A549 (cell line): ENCODE measurements at regions not wholly inside any gene's neighbourhood (a gene's known extent, or its start where the extent isn't known, plus 50 kb on each side); places are given as distances from the start of the nearest gene placed in this dataset.

Experiments used
- BHLHE40 ChIP-seq: IDR thresholded peaks from 2 replicates; pipeline ENCODE4 v1.6.1; 2012; ENCODE audit warnings: low read depth, low read length, inconsistent platforms
- CHD4 ChIP-seq: fragments of 200-600 bp; sonication (generic); IDR thresholded peaks from 2 replicates; pipeline ENCODE4 v1.6.1; 2016; ENCODE audit warnings: antibody characterized with exemption, mild to moderate bottlenecking, borderline replicate concordance
- CTCF ChIP-seq: fragments of >200 bp; sonication (Bioruptor Twin); formaldehyde crosslinking; IDR thresholded peaks from 3 replicates; pipeline ENCODE4 v1.5.1; 2016
- HMGXB4 ChIP-seq: fragments of 250-450 bp; sonication (Bioruptor Pico); IDR thresholded peaks from 2 replicates; pipeline ENCODE4 v1.5.0; 2021; ENCODE audit warnings: mild to moderate bottlenecking, moderate library complexity, borderline replicate concordance
- HOXB5 ChIP-seq: fragments of 250-450 bp; sonication (Bioruptor Pico); IDR thresholded peaks from 2 replicates; pipeline ENCODE4 v1.5.0; 2020; ENCODE audit warnings: mild to moderate bottlenecking, moderate library complexity
- JUN ChIP-seq, 2 experiments: fragments of >200 bp; sonication (Bioruptor Twin); formaldehyde crosslinking; IDR thresholded peaks; 2 replicates in 1 of 2; 3 replicates in 1 of 2; pipeline ENCODE4 v1.6.1; 2016 to 2017
- KDM1A ChIP-seq: fragments of 200-600 bp; sonication (generic); IDR thresholded peaks from 2 replicates; pipeline ENCODE4 v1.6.1; 2016; ENCODE audit warnings: low read depth, mild to moderate bottlenecking
- MAX ChIP-seq: IDR thresholded peaks from 2 replicates; pipeline ENCODE4 v1.6.1; 2012
- NR3C1 ChIP-seq: fragments of >200 bp; sonication (Bioruptor Twin); formaldehyde crosslinking; IDR thresholded peaks from 3 replicates; pipeline ENCODE4 v1.6.1; 2017
- POLR2A ChIP-seq: IDR thresholded peaks from 2 replicates; pipeline ENCODE4 v1.6.1; 2012; ENCODE audit warnings: mild to moderate bottlenecking, low read length
- POLR2AphosphoS2 ChIP-seq: conservative IDR thresholded peaks from 2 replicates; pipeline ENCODE4 v1.6.1; 2012; ENCODE audit warnings: low read length, improper control_type of control experiment, inconsistent platforms
- RCOR1 ChIP-seq: fragments of 150-350 bp; IDR thresholded peaks from 2 replicates; pipeline ENCODE4 v1.6.1; 2014; ENCODE audit warnings: antibody characterized with exemption, low read length, low read depth
- USF2 ChIP-seq: fragments of 450-650 bp; IDR thresholded peaks from 2 replicates; pipeline ENCODE4 v1.6.1; 2014; ENCODE audit warnings: antibody characterized with exemption

- TF ChIP-seq RCOR1 (no peak), USF2 (no peak), CTCF (no peak), HOXB5 (CRISPR knock-in tag) (no peak), CHD4 (no peak), JUN (IDR thresholded peaks at IDR 0.05) (no peak), BHLHE40 (no peak), KDM1A (no peak), HMGXB4 (CRISPR knock-in tag) (no peak), MAX (no peak), POLR2AphosphoS2 (no peak), NR3C1 (no peak), POLR2A (no peak)
These were observed 477.9 kb downstream of the RPS24 start for GRCh38 chr10:78511324-78512204.
